ENCODE measurements at regions not wholly inside any gene's neighbourhood (a gene's known extent, or its start where the extent isn't known, plus 50 kb on each side); places are given as distances from the start of the nearest gene placed in this dataset.

GRCh38 chr11:110526323-110526722, 96.6 kb downstream of the FDX1 start:
- no peak for DNase-seq (ENCODE audit: low read depth)
- H3K4me3 ChIP-seq (ENCODE audit: low read depth, low read length): no peak overlapping the region
- no peak for TF ChIP-seq CTCF (IDR thresholded peaks at IDR 0.05; ENCODE audit: insufficient read depth, low read depth, low read length)

Data from fibroblast of villous mesenchyme (primary cell).